ENCODE measurements at regions not wholly inside any gene's neighbourhood (a gene's known extent, or its start where the extent isn't known, plus 50 kb on each side); places are given as distances from the start of the nearest gene placed in this dataset.

- TF ChIP-seq CTCF (IDR thresholded peaks at IDR 0.05) (no peak), POLR2AphosphoS5 (IDR thresholded peaks at IDR 0.05) (no peak), POLR2A (IDR thresholded peaks at IDR 0.05) (no peak)
Measured at GRCh38 chr21:15162921-15163320, 98.1 kb upstream of the NRIP1 start.

Measured in prostate gland (tissue), 2 donors.